Effector memory CD4-positive, alpha-beta T cell (primary cell): ENCODE measurements at regions not wholly inside any gene's neighbourhood (a gene's known extent, or its start where the extent isn't known, plus 50 kb on each side); places are given as distances from the start of the nearest gene placed in this dataset.

Source experiments
- DNase-seq, 3 donors: peaks; one replicate each; pipeline ENCODE4 v3.0.0-alpha.2; 2020
- H3K27ac ChIP-seq: 2 replicates; pipeline ENCODE4 v1.7.0; 2013; ENCODE audit warnings: mild to moderate bottlenecking, low read length, moderate library complexity; ENCODE audit not compliant: insufficient read depth, poor library complexity, severe bottlenecking
- H3K27me3 ChIP-seq: replicated peaks from 2 replicates; pipeline ENCODE4 v1.7.0; 2013; ENCODE audit warnings: mild to moderate bottlenecking, low read length; ENCODE audit not compliant: insufficient read depth, control insufficient read depth, poor library complexity, severe bottlenecking
- H3K36me3 ChIP-seq: 2 replicates; pipeline ENCODE4 v1.7.0; 2013; ENCODE audit warnings: mild to moderate bottlenecking, low read length, moderate library complexity; ENCODE audit not compliant: control insufficient read depth, insufficient read depth
- H3K4me1 ChIP-seq: 2 replicates; pipeline ENCODE4 v1.7.0; 2013; ENCODE audit warnings: low read length, mild to moderate bottlenecking; ENCODE audit not compliant: control insufficient read depth, insufficient read depth, poor library complexity, severe bottlenecking
- H3K4me3 ChIP-seq: 2 replicates; pipeline ENCODE4 v1.7.0; 2013; ENCODE audit warnings: low read length, low read depth, mild to moderate bottlenecking; ENCODE audit not compliant: insufficient read depth, poor library complexity, severe bottlenecking
- H3K9me3 ChIP-seq: 2 replicates; pipeline ENCODE4 v1.7.0; 2013; ENCODE audit warnings: mild to moderate bottlenecking, low read length, moderate library complexity; ENCODE audit not compliant: control insufficient read depth

- no peak overlapping the region for H3K27ac ChIP-seq
- no peak for DNase-seq
- H3K36me3 ChIP-seq = no peaks in the 10 kb centered on the region
- no peaks in the 10 kb centered on the region for H3K9me3 ChIP-seq
- H3K4me3 ChIP-seq = no peak overlapping the region
- H3K4me1 ChIP-seq = no peaks in the 10 kb centered on the region
- H3K27me3 ChIP-seq = no peaks in the 10 kb centered on the region
Measured at GRCh38 chr13:82291852-82292251, 1590.4 kb downstream of the SLITRK1 start.

- no peak overlapping the region for H3K4me3 ChIP-seq
- no peak for DNase-seq
- no peaks in the 10 kb centered on the region for H3K9me3 ChIP-seq
- no peaks in the 10 kb centered on the region for H3K27me3 ChIP-seq
- H3K36me3 ChIP-seq = no peaks in the 10 kb centered on the region
- H3K4me1 ChIP-seq = no peaks in the 10 kb centered on the region
- H3K27ac ChIP-seq = no peak overlapping the region
Measured at GRCh38 chr13:82275644-82276043, 1606.6 kb downstream of the SLITRK1 start.

- no peaks in the 10 kb centered on the region for H3K27me3 ChIP-seq
- H3K9me3 ChIP-seq = no peaks in the 10 kb centered on the region
Measured at GRCh38 chr13:82259284-82259683, 1623.0 kb downstream of the SLITRK1 start.

GRCh38 chr13:82257790-82258507 is 1624.3 kb downstream of the SLITRK1 start:
- DNase-seq = no peak
- Histone ChIP-seq H3K4me1 (no peaks in the 10 kb centered on the region), H3K4me3 (no peak overlapping the region)

More at GRCh38 chr13:82259284-82259683, 1623.0 kb downstream of the SLITRK1 start:
- DNase-seq = no peak
- no peak overlapping the region for H3K27ac ChIP-seq
- H3K4me3 ChIP-seq = no peak overlapping the region
- no peaks in the 10 kb centered on the region for H3K36me3 ChIP-seq
- no peaks in the 10 kb centered on the region for H3K4me1 ChIP-seq

GRCh38 chr13:82248762-82249161 is 1633.5 kb downstream of the SLITRK1 start:
- no peaks in the 10 kb centered on the region for H3K36me3 ChIP-seq
- no peaks in the 10 kb centered on the region for H3K27me3 ChIP-seq
- no peak overlapping the region for H3K27ac ChIP-seq
- H3K9me3 ChIP-seq = no peaks in the 10 kb centered on the region
- no peaks in the 10 kb centered on the region for H3K4me1 ChIP-seq
- no peak overlapping the region for H3K4me3 ChIP-seq
- no peak for DNase-seq

More at GRCh38 chr13:82257790-82258507, 1624.3 kb downstream of the SLITRK1 start:
- no peaks in the 10 kb centered on the region for H3K27me3 ChIP-seq
- no peaks in the 10 kb centered on the region for H3K9me3 ChIP-seq
- no peak overlapping the region for H3K27ac ChIP-seq
- H3K36me3 ChIP-seq = no peaks in the 10 kb centered on the region

- DNase-seq = no peak
Measured at GRCh38 chr13:82245860-82246259, 1636.4 kb downstream of the SLITRK1 start.

GRCh38 chr13:82224806-82225205 is 1657.5 kb downstream of the SLITRK1 start:
- H3K27me3 ChIP-seq = no peaks in the 10 kb centered on the region
- no peaks in the 10 kb centered on the region for H3K36me3 ChIP-seq
- no peaks in the 10 kb centered on the region for H3K4me1 ChIP-seq
- no peak overlapping the region for H3K27ac ChIP-seq
- no peak overlapping the region for H3K4me3 ChIP-seq
- DNase-seq = no peak
- H3K9me3 ChIP-seq = no peaks in the 10 kb centered on the region

More at GRCh38 chr13:82245860-82246259, 1636.4 kb downstream of the SLITRK1 start:
- Histone ChIP-seq H3K4me3 (no peak overlapping the region), H3K4me1 (no peaks in the 10 kb centered on the region), H3K27ac (no peak overlapping the region), H3K27me3 (no peaks in the 10 kb centered on the region), H3K9me3 (no peaks in the 10 kb centered on the region), H3K36me3 (no peaks in the 10 kb centered on the region)

- DNase-seq = no peak
- Histone ChIP-seq H3K9me3 (no peaks in the 10 kb centered on the region), H3K4me1 (no peaks in the 10 kb centered on the region), H3K27ac (no peak overlapping the region), H3K27me3 (no peaks in the 10 kb centered on the region), H3K4me3 (no peak overlapping the region), H3K36me3 (no peaks in the 10 kb centered on the region)
Measured at GRCh38 chr13:82221621-82222020, 1660.7 kb downstream of the SLITRK1 start.

GRCh38 chr13:82220641-82221040 is 1661.6 kb downstream of the SLITRK1 start:
- H3K27me3 ChIP-seq = no peaks in the 10 kb centered on the region
- DNase-seq = no peak
- H3K4me1 ChIP-seq = no peaks in the 10 kb centered on the region
- H3K27ac ChIP-seq = no peak overlapping the region
- no peak overlapping the region for H3K4me3 ChIP-seq
- H3K36me3 ChIP-seq = no peaks in the 10 kb centered on the region
- no peaks in the 10 kb centered on the region for H3K9me3 ChIP-seq

- H3K9me3 ChIP-seq = no peaks in the 10 kb centered on the region
- H3K4me1 ChIP-seq = no peaks in the 10 kb centered on the region
- no peak overlapping the region for H3K4me3 ChIP-seq
- H3K27me3 ChIP-seq = no peaks in the 10 kb centered on the region
- no peak for DNase-seq
- H3K27ac ChIP-seq = no peak overlapping the region
- H3K36me3 ChIP-seq = no peaks in the 10 kb centered on the region
Measured at GRCh38 chr13:82216165-82216564, 1666.1 kb downstream of the SLITRK1 start.
